Thymus (tissue), 11 donors: ENCODE measurements at regions not wholly inside any gene's neighbourhood (a gene's known extent, or its start where the extent isn't known, plus 50 kb on each side); places are given as distances from the start of the nearest gene placed in this dataset.

Source experiments
- DNase-seq, 9 donors: peaks; one replicate each; pipeline ENCODE4 v3.0.0-alpha.2; 2013; ENCODE audit warnings: low spot score in 9 of 9, low read depth in 6 of 9, missing footprints in 1 of 9
- H3K27ac ChIP-seq, 2 donors: one replicate each; pipeline ENCODE4 v1.5.1; 2013; ENCODE audit warnings: control low read depth in 1 of 2, low read depth in 1 of 2, low read length in 1 of 2, mild to moderate bottlenecking in 1 of 2, moderate library complexity in 1 of 2
- H3K27me3 ChIP-seq, 2 donors: one replicate each; pipeline ENCODE4 v1.5.1; 2013; ENCODE audit warnings: low read length in 1 of 2; ENCODE audit not compliant: control insufficient read depth in 2 of 2, insufficient read depth in 1 of 2
- H3K36me3 ChIP-seq, 2 donors: one replicate each; pipeline ENCODE4 v1.5.1; 2013; ENCODE audit warnings: low read length in 1 of 2, mild to moderate bottlenecking in 1 of 2, moderate library complexity in 1 of 2; ENCODE audit not compliant: control insufficient read depth in 2 of 2, insufficient read depth in 2 of 2
- H3K4me1 ChIP-seq, 2 donors: one replicate each; pipeline ENCODE4 v1.5.1; 2013; ENCODE audit warnings: low read length in 2 of 2; ENCODE audit not compliant: control insufficient read depth in 2 of 2, insufficient read depth in 2 of 2
- H3K4me3 ChIP-seq, 2 donors: one replicate each; pipeline ENCODE4 v1.5.1; 2013; ENCODE audit warnings: low read length in 2 of 2, control low read depth in 1 of 2, mild to moderate bottlenecking in 1 of 2
- H3K9me3 ChIP-seq, 2 donors: one replicate each; pipeline ENCODE4 v1.5.1; 2013; ENCODE audit warnings: low read length in 1 of 2, mild to moderate bottlenecking in 1 of 2; ENCODE audit not compliant: control insufficient read depth in 2 of 2, insufficient read depth in 1 of 2
- WGBS: extraction: QIAGEN DNeasy Blood & Tissue Kit; methylation state at CpG from one replicate; pipeline ENCODE4 v1.1.7; 2013; 5-methylcytosine and 5-hydroxymethylcytosine counted together
- donor health status: healthy.

GRCh38 chr5:74282490-74282889 is 358.0 kb downstream of the ENC1 start:
- H3K27ac ChIP-seq = no peak overlapping the region
- 48% methylated on average over 5 of the region's 5 CpGs for WGBS
- no peaks in the 10 kb centered on the region for H3K4me1 ChIP-seq
- H3K36me3 ChIP-seq = no peaks in the 10 kb centered on the region
- no peaks in the 10 kb centered on the region for H3K9me3 ChIP-seq
- peak in 1 of 9 donors; percentile 35 for DNase-seq
- no peak overlapping the region for H3K4me3 ChIP-seq
- H3K27me3 ChIP-seq = no peaks in the 10 kb centered on the region

- Histone ChIP-seq H3K36me3 (no peaks in the 10 kb centered on the region), H3K27ac (no peak overlapping the region), H3K4me1 (no peaks in the 10 kb centered on the region), H3K27me3 (no peaks in the 10 kb centered on the region), H3K4me3 (no peak overlapping the region), H3K9me3 (no peaks in the 10 kb centered on the region)
- WGBS = 92% methylated on average over 6 of the region's 6 CpGs
- no peak for DNase-seq
These were observed 359.4 kb downstream of the ENC1 start for GRCh38 chr5:74281166-74281565.

- Histone ChIP-seq H3K27ac (no peak overlapping the region), H3K27me3 (no peaks in the 10 kb centered on the region), H3K36me3 (no peaks in the 10 kb centered on the region), H3K4me3 (no peak overlapping the region), H3K9me3 (no peaks in the 10 kb centered on the region), H3K4me1 (no peaks in the 10 kb centered on the region)
- no peak for DNase-seq
- 98% methylated on average over 1 of the region's 1 CpG for WGBS
These were observed 360.2 kb downstream of the ENC1 start for GRCh38 chr5:74280306-74280705.

DNA sequence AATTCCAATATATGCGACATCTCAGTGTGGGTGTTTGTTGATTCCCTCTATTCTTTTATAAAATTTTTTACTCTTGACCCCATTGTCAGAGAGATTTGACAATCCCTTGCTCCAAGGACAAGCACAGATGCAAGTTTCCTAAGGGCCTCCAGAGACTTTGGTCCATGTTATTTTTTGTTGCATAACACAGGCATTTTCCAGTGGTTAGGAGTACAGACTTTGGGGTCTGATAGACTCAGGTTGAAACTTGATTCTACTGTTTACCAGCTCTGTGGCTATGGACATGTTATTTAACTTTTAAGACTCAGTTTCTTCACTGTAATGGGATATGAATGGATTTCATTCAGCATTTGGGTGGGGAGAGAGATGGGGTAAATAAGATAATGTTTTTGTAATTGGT is 361.3 kb downstream of the ENC1 start:
- no peak for DNase-seq
- Histone ChIP-seq H3K9me3 (no peaks in the 10 kb centered on the region), H3K4me3 (no peak overlapping the region), H3K36me3 (no peaks in the 10 kb centered on the region), H3K27ac (no peak overlapping the region), H3K4me1 (no peaks in the 10 kb centered on the region), H3K27me3 (no peaks in the 10 kb centered on the region)
- 96% methylated on average over 1 of the region's 1 CpG for WGBS

DNA sequence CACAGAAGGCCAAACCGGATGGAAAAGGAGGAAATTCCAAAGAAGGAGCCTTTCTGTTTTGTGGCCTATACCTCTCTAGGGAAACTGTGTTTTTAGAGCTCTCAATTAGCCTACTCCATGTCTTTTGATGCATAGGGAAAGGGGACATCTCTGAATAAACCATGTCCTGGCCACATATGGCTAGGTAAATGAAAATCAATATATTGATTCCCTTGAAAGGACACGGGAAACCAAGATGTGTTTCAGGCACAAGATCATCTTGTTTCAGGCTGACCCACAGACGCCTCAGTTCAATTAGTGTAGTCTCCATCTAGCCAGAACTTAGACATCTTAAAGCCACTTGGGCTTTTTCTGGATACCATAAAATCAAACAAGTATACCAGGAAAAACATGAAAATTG is 363.1 kb downstream of the ENC1 start:
- no peak for DNase-seq
- H3K27me3 ChIP-seq = no peaks in the 10 kb centered on the region
- H3K4me1 ChIP-seq = no peaks in the 10 kb centered on the region
- H3K9me3 ChIP-seq = no peaks in the 10 kb centered on the region
- H3K27ac ChIP-seq = no peak overlapping the region
- H3K36me3 ChIP-seq = no peaks in the 10 kb centered on the region
- no peak overlapping the region for H3K4me3 ChIP-seq
- WGBS = 94% methylated on average over 3 of the region's 3 CpGs

DNA sequence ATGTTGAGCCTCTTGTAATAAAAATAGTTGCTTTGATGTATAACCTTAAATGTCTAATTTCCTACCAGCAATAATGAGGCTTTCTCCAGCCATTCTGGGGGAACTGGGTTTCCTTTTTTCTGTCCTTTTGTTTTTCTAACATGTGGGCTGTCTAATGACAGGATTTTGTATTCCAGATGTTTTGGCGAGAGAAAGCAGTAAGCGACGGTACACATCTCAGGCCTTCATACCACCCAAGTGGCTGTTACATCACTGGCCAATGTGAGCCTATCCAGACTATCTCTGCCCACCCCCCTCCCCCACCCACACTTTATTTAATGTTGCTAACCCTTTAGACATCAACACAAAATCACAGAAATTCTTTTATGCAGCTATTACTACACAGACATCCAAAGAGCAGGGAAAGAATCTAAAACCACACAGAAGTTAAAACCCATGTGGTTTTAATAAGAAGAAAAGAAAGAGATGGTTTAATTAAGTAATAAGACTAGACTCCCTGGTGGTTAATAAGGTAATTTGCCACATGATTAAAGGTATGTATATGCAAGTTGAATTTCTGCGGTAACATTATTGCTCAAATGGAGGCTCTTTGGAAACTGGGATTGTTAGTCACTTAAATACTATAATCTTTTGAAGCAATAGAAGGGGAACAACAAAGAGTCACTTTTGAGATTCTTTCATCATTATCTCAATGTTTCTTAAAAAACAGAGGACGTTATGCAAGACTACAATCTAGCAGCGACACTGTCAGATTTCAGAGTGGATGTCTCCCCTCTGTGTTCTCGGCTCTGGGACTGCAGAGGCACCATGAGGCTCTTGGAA is 365.1 kb downstream of the ENC1 start:
- no peaks in the 10 kb centered on the region for H3K36me3 ChIP-seq
- no peaks in the 10 kb centered on the region for H3K27me3 ChIP-seq
- DNase-seq = no peak
- 95% methylated on average over 7 of the region's 7 CpGs for WGBS
- H3K4me3 ChIP-seq = no peak overlapping the region
- no peak overlapping the region for H3K27ac ChIP-seq
- H3K9me3 ChIP-seq = no peaks in the 10 kb centered on the region
- H3K4me1 ChIP-seq = no peaks in the 10 kb centered on the region

DNA sequence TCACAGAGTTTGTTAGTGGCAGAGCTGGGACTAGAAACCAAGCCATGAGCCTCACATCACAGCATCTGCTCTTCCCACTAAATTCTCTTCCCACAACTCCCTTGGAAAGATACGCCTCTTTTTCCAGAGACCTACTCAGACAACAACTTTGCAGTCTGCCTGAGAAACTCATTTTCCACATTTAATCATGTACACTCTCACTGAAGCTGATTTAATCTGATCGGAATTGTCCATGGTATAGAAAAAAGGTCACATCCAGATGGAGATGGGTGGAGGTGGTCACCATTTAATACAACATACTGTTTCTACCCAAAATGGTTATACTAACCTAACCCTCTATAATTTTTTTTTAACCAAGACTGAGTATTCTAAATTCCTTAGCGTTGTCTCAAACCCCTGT is 366.2 kb downstream of the ENC1 start:
- DNase-seq = no peak
- H3K27me3 ChIP-seq = no peaks in the 10 kb centered on the region
- no peaks in the 10 kb centered on the region for H3K4me1 ChIP-seq
- H3K36me3 ChIP-seq = no peaks in the 10 kb centered on the region
- WGBS = 97% methylated on average over 3 of the region's 3 CpGs
- H3K27ac ChIP-seq = no peak overlapping the region
- H3K9me3 ChIP-seq = no peaks in the 10 kb centered on the region
- no peak overlapping the region for H3K4me3 ChIP-seq

DNA sequence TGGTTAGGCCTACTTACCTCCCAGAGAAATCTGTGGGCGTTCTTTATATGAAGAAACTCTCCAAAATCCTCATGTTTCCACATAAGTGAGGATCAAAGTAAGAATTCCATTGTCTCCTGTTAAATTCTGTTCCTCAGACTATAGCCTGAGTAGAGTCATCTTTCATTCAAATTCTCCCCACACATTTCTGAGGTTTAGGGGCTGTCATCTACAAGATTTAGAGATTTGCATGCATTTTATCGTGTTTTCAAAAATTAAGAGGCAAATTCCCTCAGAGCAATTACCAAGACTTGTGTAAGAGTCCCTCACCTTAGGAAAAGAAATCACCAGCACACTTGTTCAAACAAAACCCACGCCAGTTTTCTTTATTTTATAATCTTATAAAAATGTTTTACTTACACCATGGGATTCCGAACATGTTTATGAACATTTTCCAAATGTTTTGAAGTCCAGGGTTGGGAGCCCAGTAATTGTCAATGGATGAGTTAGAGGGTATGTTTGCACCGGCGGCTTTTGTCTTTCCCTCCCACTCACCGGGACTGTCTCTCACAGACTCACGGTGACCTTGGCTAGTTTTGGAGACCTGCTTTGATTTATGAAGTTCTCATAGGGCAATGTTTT is 367.6 kb downstream of the ENC1 start:
- H3K4me1 ChIP-seq = no peaks in the 10 kb centered on the region
- no peaks in the 10 kb centered on the region for H3K9me3 ChIP-seq
- no peaks in the 10 kb centered on the region for H3K27me3 ChIP-seq
- H3K27ac ChIP-seq = no peak overlapping the region
- no peaks in the 10 kb centered on the region for H3K36me3 ChIP-seq
- 93% methylated on average over 8 of the region's 8 CpGs for WGBS
- no peak for DNase-seq
- no peak overlapping the region for H3K4me3 ChIP-seq

- H3K4me1 ChIP-seq = no peaks in the 10 kb centered on the region
- H3K4me3 ChIP-seq = no peak overlapping the region
- H3K27ac ChIP-seq = no peak overlapping the region
- no peaks in the 10 kb centered on the region for H3K27me3 ChIP-seq
- DNase-seq = no peak
- no peaks in the 10 kb centered on the region for H3K36me3 ChIP-seq
- no peaks in the 10 kb centered on the region for H3K9me3 ChIP-seq
- 82% methylated on average over 2 of the region's 2 CpGs for WGBS
These were observed 368.3 kb downstream of the ENC1 start for GRCh38 chr5:74272024-74272775.
